ENCODE measurements at regions not wholly inside any gene's neighbourhood (a gene's known extent, or its start where the extent isn't known, plus 50 kb on each side); places are given as distances from the start of the nearest gene placed in this dataset.

- no peak overlapping the region for H3K4me2 ChIP-seq (ENCODE audit: low read length)
- no peaks in the 10 kb centered on the region for H3F3A ChIP-seq (ENCODE audit: insufficient read depth, low read length, poor library complexity, severe bottlenecking)
- H3K79me2 ChIP-seq (replicated peaks; ENCODE audit: insufficient read depth, low read length): no peaks in the 10 kb centered on the region
- H2AFZ ChIP-seq (ENCODE audit: low read depth, low read length): no peak overlapping the region
- H3K36me3 ChIP-seq (ENCODE audit: insufficient read depth, low read length): no peaks in the 10 kb centered on the region
- H3K9ac ChIP-seq (ENCODE audit: low read length): no peak overlapping the region
- H4K20me1 ChIP-seq (ENCODE audit: insufficient read depth): no peaks in the 10 kb centered on the region
- TF ChIP-seq SMC3 (conservative IDR thresholded peaks at IDR 0.05; ENCODE audit: poor library complexity) (no peak), EP300 (conservative IDR thresholded peaks at IDR 0.05; ENCODE audit: poor library complexity, severe bottlenecking) (no peak), TAF1 (IDR thresholded peaks at IDR 0.05; ENCODE audit: low read depth) (no peak), MXI1 (conservative IDR thresholded peaks at IDR 0.05; ENCODE audit: poor library complexity, severe bottlenecking) (no peak), POLR2AphosphoS5 (IDR thresholded peaks at IDR 0.05) (no peak), RAD21 (conservative IDR thresholded peaks at IDR 0.05) (no peak), EZH2 (IDR thresholded peaks at IDR 0.05; ENCODE audit: borderline replicate concordance, insufficient read depth, low read length, poor library complexity, severe bottlenecking) (no peak)
- TF ChIP-seq, protein P1, sequence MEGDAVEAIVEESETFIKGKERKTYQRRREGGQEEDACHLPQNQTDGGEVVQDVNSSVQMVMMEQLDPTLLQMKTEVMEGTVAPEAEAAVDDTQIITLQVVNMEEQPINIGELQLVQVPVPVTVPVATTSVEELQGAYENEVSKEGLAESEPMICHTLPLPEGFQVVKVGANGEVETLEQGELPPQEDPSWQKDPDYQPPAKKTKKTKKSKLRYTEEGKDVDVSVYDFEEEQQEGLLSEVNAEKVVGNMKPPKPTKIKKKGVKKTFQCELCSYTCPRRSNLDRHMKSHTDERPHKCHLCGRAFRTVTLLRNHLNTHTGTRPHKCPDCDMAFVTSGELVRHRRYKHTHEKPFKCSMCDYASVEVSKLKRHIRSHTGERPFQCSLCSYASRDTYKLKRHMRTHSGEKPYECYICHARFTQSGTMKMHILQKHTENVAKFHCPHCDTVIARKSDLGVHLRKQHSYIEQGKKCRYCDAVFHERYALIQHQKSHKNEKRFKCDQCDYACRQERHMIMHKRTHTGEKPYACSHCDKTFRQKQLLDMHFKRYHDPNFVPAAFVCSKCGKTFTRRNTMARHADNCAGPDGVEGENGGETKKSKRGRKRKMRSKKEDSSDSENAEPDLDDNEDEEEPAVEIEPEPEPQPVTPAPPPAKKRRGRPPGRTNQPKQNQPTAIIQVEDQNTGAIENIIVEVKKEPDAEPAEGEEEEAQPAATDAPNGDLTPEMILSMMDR (IDR thresholded peaks at IDR 0.05; ENCODE audit: poor library complexity, severe bottlenecking): no peak
- TF ChIP-seq, protein P2, sequence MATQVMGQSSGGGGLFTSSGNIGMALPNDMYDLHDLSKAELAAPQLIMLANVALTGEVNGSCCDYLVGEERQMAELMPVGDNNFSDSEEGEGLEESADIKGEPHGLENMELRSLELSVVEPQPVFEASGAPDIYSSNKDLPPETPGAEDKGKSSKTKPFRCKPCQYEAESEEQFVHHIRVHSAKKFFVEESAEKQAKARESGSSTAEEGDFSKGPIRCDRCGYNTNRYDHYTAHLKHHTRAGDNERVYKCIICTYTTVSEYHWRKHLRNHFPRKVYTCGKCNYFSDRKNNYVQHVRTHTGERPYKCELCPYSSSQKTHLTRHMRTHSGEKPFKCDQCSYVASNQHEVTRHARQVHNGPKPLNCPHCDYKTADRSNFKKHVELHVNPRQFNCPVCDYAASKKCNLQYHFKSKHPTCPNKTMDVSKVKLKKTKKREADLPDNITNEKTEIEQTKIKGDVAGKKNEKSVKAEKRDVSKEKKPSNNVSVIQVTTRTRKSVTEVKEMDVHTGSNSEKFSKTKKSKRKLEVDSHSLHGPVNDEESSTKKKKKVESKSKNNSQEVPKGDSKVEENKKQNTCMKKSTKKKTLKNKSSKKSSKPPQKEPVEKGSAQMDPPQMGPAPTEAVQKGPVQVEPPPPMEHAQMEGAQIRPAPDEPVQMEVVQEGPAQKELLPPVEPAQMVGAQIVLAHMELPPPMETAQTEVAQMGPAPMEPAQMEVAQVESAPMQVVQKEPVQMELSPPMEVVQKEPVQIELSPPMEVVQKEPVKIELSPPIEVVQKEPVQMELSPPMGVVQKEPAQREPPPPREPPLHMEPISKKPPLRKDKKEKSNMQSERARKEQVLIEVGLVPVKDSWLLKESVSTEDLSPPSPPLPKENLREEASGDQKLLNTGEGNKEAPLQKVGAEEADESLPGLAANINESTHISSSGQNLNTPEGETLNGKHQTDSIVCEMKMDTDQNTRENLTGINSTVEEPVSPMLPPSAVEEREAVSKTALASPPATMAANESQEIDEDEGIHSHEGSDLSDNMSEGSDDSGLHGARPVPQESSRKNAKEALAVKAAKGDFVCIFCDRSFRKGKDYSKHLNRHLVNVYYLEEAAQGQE (IDR thresholded peaks at IDR 0.05; ENCODE audit: borderline replicate concordance): no peak
- H3K27ac ChIP-seq (ENCODE audit: low read length): no peak overlapping the region
- no peaks in the 10 kb centered on the region for H3K9me3 ChIP-seq (ENCODE audit: low read length)
- H3K4me3 ChIP-seq (ENCODE audit: low read length): no peak overlapping the region
- H3K27me3 ChIP-seq (ENCODE audit: insufficient read depth, low read depth, low read length): no peaks in the 10 kb centered on the region
- H3K9me2 ChIP-seq (ENCODE audit: insufficient read depth, low read length): no peaks in the 10 kb centered on the region
Measured at GRCh38 chr1:234706931-234707330, 97.0 kb upstream of the IRF2BP2 start.

- Histone ChIP-seq H4K20me1 (ENCODE audit: insufficient read depth) (no peaks in the 10 kb centered on the region), H3K4me2 (ENCODE audit: low read length) (no peak overlapping the region), H2AFZ (ENCODE audit: low read depth, low read length) (no peak overlapping the region), H3K27me3 (ENCODE audit: insufficient read depth, low read depth, low read length) (no peaks in the 10 kb centered on the region), H3K9ac (ENCODE audit: low read length) (no peak overlapping the region), H3F3A (ENCODE audit: insufficient read depth, low read length, poor library complexity, severe bottlenecking) (no peaks in the 10 kb centered on the region), H3K9me3 (ENCODE audit: low read length) (no peaks in the 10 kb centered on the region), H3K9me2 (ENCODE audit: insufficient read depth, low read length) (no peaks in the 10 kb centered on the region), H3K36me3 (ENCODE audit: insufficient read depth, low read length) (no peaks in the 10 kb centered on the region), H3K79me2 (replicated peaks; ENCODE audit: insufficient read depth, low read length) (no peaks in the 10 kb centered on the region), H3K4me3 (ENCODE audit: low read length) (no peak overlapping the region), H3K27ac (ENCODE audit: low read length) (no peak overlapping the region)
- TF ChIP-seq, protein P1 (IDR thresholded peaks at IDR 0.05; ENCODE audit: poor library complexity, severe bottlenecking): no peak
- TF ChIP-seq POLR2AphosphoS5 (IDR thresholded peaks at IDR 0.05) (no peak), RAD21 (conservative IDR thresholded peaks at IDR 0.05) (no peak), TAF1 (IDR thresholded peaks at IDR 0.05; ENCODE audit: low read depth) (no peak), MXI1 (conservative IDR thresholded peaks at IDR 0.05; ENCODE audit: poor library complexity, severe bottlenecking) (no peak), EZH2 (IDR thresholded peaks at IDR 0.05; ENCODE audit: borderline replicate concordance, insufficient read depth, low read length, poor library complexity, severe bottlenecking) (no peak), SMC3 (conservative IDR thresholded peaks at IDR 0.05; ENCODE audit: poor library complexity) (no peak), EP300 (conservative IDR thresholded peaks at IDR 0.05; ENCODE audit: poor library complexity, severe bottlenecking) (no peak)
- TF ChIP-seq, protein P2 (IDR thresholded peaks at IDR 0.05; ENCODE audit: borderline replicate concordance): no peak
Measured at GRCh38 chr1:234706199-234706598, 96.2 kb upstream of the IRF2BP2 start.

Data from neural cell (in vitro differentiated cells).